H1 (cell line): ENCODE measurements at regions not wholly inside any gene's neighbourhood (a gene's known extent, or its start where the extent isn't known, plus 50 kb on each side); places are given as distances from the start of the nearest gene placed in this dataset.

Experiments
- EGR1 ChIP-seq: IDR thresholded peaks from 2 replicates; pipeline ENCODE4 v1.6.1; 2011; ENCODE audit warnings: low read depth, low read length, borderline replicate concordance
- GTF2F1 ChIP-seq: IDR thresholded peaks from 2 replicates; pipeline ENCODE4 v1.6.1; 2012; ENCODE audit warnings: low read depth, low read length, improper control_type of control experiment, borderline replicate concordance
- MAFK ChIP-seq: IDR thresholded peaks from 2 replicates; pipeline ENCODE4 v1.6.1; 2012; ENCODE audit warnings: low read depth, mild to moderate bottlenecking, improper control_type of control experiment, low read length
- RBBP5 ChIP-seq: IDR thresholded peaks from 2 replicates; pipeline ENCODE4 v1.7.1; 2012; ENCODE audit warnings: low read depth, mild to moderate bottlenecking, inconsistent platforms, low read length, moderate library complexity, borderline replicate concordance
- RFX5 ChIP-seq: IDR thresholded peaks from 2 replicates; pipeline ENCODE4 v1.6.1; 2011; ENCODE audit warnings: low read depth, low read length, improper control_type of control experiment, borderline replicate concordance
- TEAD4 ChIP-seq: IDR thresholded peaks from 2 replicates; pipeline ENCODE4 v1.6.1; 2012; ENCODE audit warnings: low read depth, low read length, inconsistent platforms, mixed read lengths
- TF ChIP-seq, protein P1 (sequence below): fragments of 300-600 bp; sonication (generic); IDR thresholded peaks from 2 replicates; pipeline ENCODE4 v1.7.1; 2012; ENCODE audit warnings: low read length, moderate library complexity, mild to moderate bottlenecking, inconsistent platforms; ENCODE audit not compliant: insufficient replicate concordance
- TF ChIP-seq, protein P2 (sequence below): IDR thresholded peaks from 2 replicates; pipeline ENCODE4 v1.6.1; 2012; ENCODE audit warnings: inconsistent platforms
- TF ChIP-seq, protein P3 (sequence below), 3 experiments: IDR thresholded peaks; 1 replicate in 2 of 3; 2 replicates in 1 of 3; pipeline versions ENCODE4 v1.5.1 to v1.6.1; 2011; ENCODE audit warnings: low read length in 3 of 3, mild to moderate bottlenecking in 3 of 3, inconsistent platforms in 2 of 3, low read depth in 1 of 3, moderate library complexity in 1 of 3; ENCODE audit not compliant: insufficient read depth in 1 of 3; ENCODE audit errors: control extremely low read depth in 1 of 3

DNA sequence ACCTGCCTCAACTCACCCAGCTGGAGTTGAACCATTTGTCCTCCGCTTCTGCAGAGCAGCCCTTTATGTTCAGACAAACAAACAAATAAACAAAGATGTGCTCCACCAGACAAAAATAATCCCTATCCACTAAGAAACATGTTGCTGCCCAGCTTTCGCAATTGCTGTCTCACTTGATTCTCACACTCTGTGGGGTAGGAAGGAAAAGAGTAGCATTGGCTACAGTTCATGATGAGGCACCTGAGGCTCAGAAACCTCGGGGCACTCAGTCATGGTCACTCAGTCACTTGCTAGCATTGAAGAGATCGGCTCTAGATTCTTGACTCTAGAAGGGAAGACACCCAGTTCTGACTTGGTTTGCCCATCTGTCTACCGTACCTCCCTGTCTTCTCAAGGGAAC lies 88.0 kb upstream of the ZMIZ1 start (continued):
- TF ChIP-seq, protein P1, sequence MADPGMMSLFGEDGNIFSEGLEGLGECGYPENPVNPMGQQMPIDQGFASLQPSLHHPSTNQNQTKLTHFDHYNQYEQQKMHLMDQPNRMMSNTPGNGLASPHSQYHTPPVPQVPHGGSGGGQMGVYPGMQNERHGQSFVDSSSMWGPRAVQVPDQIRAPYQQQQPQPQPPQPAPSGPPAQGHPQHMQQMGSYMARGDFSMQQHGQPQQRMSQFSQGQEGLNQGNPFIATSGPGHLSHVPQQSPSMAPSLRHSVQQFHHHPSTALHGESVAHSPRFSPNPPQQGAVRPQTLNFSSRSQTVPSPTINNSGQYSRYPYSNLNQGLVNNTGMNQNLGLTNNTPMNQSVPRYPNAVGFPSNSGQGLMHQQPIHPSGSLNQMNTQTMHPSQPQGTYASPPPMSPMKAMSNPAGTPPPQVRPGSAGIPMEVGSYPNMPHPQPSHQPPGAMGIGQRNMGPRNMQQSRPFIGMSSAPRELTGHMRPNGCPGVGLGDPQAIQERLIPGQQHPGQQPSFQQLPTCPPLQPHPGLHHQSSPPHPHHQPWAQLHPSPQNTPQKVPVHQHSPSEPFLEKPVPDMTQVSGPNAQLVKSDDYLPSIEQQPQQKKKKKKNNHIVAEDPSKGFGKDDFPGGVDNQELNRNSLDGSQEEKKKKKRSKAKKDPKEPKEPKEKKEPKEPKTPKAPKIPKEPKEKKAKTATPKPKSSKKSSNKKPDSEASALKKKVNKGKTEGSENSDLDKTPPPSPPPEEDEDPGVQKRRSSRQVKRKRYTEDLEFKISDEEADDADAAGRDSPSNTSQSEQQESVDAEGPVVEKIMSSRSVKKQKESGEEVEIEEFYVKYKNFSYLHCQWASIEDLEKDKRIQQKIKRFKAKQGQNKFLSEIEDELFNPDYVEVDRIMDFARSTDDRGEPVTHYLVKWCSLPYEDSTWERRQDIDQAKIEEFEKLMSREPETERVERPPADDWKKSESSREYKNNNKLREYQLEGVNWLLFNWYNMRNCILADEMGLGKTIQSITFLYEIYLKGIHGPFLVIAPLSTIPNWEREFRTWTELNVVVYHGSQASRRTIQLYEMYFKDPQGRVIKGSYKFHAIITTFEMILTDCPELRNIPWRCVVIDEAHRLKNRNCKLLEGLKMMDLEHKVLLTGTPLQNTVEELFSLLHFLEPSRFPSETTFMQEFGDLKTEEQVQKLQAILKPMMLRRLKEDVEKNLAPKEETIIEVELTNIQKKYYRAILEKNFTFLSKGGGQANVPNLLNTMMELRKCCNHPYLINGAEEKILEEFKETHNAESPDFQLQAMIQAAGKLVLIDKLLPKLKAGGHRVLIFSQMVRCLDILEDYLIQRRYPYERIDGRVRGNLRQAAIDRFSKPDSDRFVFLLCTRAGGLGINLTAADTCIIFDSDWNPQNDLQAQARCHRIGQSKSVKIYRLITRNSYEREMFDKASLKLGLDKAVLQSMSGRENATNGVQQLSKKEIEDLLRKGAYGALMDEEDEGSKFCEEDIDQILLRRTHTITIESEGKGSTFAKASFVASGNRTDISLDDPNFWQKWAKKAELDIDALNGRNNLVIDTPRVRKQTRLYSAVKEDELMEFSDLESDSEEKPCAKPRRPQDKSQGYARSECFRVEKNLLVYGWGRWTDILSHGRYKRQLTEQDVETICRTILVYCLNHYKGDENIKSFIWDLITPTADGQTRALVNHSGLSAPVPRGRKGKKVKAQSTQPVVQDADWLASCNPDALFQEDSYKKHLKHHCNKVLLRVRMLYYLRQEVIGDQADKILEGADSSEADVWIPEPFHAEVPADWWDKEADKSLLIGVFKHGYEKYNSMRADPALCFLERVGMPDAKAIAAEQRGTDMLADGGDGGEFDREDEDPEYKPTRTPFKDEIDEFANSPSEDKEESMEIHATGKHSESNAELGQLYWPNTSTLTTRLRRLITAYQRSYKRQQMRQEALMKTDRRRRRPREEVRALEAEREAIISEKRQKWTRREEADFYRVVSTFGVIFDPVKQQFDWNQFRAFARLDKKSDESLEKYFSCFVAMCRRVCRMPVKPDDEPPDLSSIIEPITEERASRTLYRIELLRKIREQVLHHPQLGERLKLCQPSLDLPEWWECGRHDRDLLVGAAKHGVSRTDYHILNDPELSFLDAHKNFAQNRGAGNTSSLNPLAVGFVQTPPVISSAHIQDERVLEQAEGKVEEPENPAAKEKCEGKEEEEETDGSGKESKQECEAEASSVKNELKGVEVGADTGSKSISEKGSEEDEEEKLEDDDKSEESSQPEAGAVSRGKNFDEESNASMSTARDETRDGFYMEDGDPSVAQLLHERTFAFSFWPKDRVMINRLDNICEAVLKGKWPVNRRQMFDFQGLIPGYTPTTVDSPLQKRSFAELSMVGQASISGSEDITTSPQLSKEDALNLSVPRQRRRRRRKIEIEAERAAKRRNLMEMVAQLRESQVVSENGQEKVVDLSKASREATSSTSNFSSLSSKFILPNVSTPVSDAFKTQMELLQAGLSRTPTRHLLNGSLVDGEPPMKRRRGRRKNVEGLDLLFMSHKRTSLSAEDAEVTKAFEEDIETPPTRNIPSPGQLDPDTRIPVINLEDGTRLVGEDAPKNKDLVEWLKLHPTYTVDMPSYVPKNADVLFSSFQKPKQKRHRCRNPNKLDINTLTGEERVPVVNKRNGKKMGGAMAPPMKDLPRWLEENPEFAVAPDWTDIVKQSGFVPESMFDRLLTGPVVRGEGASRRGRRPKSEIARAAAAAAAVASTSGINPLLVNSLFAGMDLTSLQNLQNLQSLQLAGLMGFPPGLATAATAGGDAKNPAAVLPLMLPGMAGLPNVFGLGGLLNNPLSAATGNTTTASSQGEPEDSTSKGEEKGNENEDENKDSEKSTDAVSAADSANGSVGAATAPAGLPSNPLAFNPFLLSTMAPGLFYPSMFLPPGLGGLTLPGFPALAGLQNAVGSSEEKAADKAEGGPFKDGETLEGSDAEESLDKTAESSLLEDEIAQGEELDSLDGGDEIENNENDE: no peak
- TF ChIP-seq EGR1: no peak
- TF ChIP-seq GTF2F1: no peak
- no peak for TF ChIP-seq MAFK
- TF ChIP-seq RBBP5: no peak
- TF ChIP-seq, protein P2, sequence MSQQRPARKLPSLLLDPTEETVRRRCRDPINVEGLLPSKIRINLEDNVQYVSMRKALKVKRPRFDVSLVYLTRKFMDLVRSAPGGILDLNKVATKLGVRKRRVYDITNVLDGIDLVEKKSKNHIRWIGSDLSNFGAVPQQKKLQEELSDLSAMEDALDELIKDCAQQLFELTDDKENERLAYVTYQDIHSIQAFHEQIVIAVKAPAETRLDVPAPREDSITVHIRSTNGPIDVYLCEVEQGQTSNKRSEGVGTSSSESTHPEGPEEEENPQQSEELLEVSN: no peak
- TF ChIP-seq RFX5: no peak
- TF ChIP-seq, protein P3, sequence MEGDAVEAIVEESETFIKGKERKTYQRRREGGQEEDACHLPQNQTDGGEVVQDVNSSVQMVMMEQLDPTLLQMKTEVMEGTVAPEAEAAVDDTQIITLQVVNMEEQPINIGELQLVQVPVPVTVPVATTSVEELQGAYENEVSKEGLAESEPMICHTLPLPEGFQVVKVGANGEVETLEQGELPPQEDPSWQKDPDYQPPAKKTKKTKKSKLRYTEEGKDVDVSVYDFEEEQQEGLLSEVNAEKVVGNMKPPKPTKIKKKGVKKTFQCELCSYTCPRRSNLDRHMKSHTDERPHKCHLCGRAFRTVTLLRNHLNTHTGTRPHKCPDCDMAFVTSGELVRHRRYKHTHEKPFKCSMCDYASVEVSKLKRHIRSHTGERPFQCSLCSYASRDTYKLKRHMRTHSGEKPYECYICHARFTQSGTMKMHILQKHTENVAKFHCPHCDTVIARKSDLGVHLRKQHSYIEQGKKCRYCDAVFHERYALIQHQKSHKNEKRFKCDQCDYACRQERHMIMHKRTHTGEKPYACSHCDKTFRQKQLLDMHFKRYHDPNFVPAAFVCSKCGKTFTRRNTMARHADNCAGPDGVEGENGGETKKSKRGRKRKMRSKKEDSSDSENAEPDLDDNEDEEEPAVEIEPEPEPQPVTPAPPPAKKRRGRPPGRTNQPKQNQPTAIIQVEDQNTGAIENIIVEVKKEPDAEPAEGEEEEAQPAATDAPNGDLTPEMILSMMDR (IDR thresholded peaks at IDR 0.05; ENCODE audit: control extremely low read depth in 1 of 3, insufficient read depth in 1 of 3, low read depth in 1 of 3, low read length in 3 of 3): no peak
- no peak for TF ChIP-seq TEAD4
